Stimulated activated CD4-positive, alpha-beta T cell treated with anti-CD3 and anti-CD28 coated beads, Interleukin-12 subunit alpha, Interleukin-12 subunit beta, amount 100 ng/mL, for 24 hours (primary cell): ENCODE measurements at regions not wholly inside any gene's neighbourhood (a gene's known extent, or its start where the extent isn't known, plus 50 kb on each side); places are given as distances from the start of the nearest gene placed in this dataset.
A peak's percentile ranks its signal among the peaks of the same experiment; 100 is the strongest.

Source experiments
- DNase-seq, 2 experiments: peaks; one replicate each; pipeline ENCODE4 v3.0.0-alpha.2; 2020; ENCODE audit warnings: low read depth in 2 of 2

DNA sequence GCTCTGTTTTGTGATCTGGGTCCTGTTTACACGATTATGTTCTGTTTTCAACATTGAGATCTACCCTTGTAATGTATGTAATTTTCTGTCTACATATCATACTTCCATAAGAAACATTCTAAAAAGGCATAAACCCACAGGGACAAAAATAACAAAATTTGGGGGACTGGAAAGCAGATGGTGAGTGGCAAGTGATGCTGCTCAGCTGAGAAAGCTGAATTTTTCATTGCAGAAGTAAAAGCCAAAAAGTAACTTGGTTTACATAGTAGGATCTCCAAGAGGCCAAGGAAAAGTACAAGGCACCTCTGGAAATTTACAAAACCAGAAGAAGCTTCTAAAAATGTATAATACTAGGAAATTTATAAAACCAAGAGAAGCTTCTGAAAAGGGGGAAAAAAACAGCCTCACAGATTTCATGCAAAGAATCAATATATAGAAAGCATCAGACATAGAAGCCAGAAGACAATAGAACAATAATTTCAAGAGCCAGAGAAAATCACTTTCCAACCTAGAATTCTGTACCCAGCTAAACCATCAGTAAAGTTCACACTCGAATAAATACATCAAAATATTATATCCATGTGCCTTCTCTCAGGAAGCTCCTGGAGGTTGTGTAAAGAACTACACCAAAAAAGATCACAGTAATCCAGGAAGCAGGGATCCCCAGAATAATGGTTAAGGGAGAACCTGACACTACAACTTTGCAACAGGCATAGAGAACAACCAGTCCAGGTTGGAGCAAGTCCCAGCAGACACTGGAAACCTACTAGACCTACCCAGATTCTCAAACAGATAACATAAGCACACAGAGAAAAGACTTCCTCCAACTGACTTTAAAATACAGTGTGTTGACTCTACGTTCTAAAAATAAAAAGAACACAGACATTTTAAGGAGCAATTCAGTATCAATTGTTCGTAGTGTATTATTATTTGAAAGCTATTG is 401.7 kb upstream of the HS6ST1 start:
- no peak for DNase-seq

DNA sequence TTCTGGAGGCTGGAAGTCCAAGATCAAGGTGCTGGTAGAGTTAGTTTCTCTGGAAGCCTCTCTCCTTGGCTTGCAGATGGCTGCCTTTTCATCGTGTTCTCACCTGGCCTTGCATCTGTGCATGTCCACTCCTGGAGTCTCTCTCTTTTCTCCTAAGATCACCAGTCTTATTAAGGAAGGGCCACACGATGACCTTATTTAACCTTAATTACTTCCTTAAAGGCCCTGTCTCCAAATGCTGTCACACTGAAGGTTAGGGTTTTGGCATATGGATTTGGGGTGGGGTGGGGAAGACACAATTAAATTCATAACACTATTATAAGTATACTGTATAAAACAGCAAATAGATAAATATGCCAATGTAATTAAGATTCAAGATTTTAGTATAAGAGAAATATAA is 402.4 kb upstream of the HS6ST1 start:
- DNase-seq, result no peak

GRCh38 chr2:128722489-128722888 is 403.8 kb upstream of the HS6ST1 start:
- DNase-seq, result no peak

GRCh38 chr2:128724547-128724946 is 405.9 kb upstream of the HS6ST1 start:
- DNase-seq, result no peak

GRCh38 chr2:128724972-128725371 is 406.3 kb upstream of the HS6ST1 start:
- DNase-seq, result no peak

DNA sequence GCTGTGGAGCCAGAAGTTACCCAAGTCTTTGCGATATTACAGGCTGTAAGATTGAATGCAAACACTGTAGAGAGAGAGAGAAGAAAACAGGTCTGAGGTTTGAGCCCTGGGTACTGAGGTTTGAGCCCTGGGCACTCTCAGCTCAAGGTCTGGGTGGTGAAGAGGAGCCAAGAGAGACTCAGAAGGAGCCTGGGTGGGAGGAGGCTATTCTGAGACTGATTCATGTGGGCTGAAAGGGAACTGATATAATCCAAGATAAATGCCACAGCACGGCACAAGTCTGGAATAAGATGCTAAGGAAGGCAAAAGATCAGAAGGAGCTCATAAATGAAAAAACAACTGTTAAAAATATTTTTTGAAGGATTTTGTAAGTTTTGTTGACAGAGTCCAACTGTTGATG is 407.6 kb upstream of the HS6ST1 start:
- DNase-seq, result no peak

DNA sequence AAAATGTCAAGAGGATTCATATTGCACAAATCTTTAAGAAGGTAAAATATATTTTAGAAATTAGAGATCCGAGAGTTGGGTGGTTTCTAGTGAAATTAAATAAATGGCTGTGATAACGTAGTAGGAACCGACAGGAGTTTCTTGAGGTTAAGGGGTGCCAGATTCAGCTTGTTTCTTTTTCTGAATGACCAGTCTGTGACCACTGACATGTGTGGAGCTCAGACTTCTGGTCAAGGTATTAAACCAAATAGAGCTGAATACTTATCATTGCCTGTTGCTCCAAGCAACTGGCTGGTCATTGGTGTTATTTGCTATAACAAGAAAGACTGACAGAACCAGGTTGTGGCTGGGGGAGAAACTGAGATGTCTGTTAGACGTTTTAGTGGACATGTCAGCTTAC is 408.2 kb upstream of the HS6ST1 start:
- no peak for DNase-seq

- DNase-seq, result no peak
Measured at GRCh38 chr2:128727404-128727803, 408.7 kb upstream of the HS6ST1 start.

- no peak for DNase-seq
Measured at GRCh38 chr2:128727914-128728313, 409.2 kb upstream of the HS6ST1 start.

DNA sequence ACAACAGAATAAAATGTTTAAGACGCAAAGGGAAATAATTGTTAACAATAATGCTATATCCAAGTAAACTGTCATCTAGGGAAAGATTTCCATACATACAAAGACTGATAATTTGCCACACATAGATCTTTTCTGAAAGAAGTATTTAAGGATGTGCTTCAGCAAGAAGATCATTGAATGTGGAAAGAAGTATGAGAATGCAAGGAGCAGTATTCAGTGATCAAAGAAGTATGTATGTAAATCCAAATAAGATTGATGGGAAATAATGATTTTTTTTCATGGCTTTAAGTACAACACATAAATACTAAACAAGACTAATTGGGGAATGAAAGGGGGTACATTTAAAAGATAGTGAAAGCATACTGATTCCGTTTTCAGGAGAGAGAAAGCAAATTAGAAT is 410.4 kb upstream of the HS6ST1 start:
- DNase-seq, result no peak

DNA sequence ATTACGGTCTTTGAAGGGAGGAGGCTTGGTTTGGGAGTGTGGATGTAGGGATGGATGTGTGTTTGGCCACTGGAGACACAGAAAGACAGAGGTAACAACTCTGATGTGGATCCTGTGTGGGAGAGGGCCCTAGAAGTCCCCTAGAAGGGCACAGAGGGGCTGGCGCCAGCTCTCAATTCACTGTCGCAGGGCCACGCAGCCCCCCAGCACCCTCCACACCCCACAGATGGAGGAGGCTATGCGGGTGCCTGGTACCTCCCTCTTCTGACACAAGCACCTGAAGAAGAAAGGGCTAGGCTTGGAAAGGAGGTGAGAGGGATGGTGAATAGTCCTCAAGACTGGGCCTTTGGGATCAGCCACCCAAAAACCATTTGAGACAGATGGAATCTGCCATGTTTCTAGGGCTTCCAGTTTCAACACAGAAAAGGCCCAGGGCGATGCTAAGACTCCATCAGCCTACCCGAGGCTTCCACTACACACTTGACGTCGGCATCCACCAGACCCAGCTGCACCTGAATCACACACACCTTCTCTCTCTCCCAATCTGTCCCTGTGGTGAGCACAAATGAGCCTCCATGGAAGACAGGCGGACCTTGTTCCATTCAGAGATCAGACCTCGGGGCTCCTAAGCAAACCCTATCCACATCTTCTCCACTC is 413.5 kb upstream of the HS6ST1 start:
- no peak for DNase-seq

- DNase-seq, result no peak
Measured at GRCh38 chr2:128732976-128733431, 414.3 kb upstream of the HS6ST1 start.

- no peak for DNase-seq
Measured at GRCh38 chr2:128733450-128733849, 414.8 kb upstream of the HS6ST1 start.

DNA sequence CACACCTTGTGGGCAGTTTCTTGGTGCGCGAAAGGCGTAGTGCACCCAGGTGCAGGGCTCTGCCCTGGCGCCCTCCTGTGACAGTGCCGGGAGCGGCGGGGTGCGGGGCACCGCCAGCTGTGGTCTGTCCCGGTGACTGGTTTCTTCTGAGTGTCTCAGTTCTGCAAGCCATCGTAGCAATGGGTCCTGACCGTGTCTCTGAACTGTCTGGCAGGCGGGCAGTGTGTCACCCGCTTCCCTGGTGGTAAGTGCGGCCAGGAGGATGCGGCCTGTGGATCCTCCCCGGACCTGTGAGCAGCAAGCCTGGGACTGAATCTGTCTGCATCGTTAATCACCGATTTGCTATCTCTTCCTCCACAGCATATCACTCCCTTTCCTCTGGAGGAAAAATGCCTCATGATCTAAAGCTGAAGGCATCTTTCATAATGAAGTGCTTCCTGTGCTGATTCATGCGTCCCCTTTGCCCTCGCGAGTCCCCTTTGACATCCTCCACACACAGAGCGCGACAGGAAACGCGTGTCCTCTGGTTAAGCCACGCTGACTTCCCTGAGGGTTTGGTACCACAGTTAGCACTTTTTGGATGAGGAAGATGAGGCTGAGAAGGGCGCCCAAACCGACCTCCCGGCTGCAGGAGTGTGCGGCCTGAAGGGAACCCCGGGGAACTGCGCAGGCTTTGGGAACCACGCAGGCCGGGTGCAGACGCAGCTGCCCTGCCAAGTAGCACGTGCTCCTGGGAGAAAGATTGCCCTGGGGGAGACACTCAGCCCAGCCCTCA is 416.0 kb upstream of the HS6ST1 start:
- no peak for DNase-seq

DNA sequence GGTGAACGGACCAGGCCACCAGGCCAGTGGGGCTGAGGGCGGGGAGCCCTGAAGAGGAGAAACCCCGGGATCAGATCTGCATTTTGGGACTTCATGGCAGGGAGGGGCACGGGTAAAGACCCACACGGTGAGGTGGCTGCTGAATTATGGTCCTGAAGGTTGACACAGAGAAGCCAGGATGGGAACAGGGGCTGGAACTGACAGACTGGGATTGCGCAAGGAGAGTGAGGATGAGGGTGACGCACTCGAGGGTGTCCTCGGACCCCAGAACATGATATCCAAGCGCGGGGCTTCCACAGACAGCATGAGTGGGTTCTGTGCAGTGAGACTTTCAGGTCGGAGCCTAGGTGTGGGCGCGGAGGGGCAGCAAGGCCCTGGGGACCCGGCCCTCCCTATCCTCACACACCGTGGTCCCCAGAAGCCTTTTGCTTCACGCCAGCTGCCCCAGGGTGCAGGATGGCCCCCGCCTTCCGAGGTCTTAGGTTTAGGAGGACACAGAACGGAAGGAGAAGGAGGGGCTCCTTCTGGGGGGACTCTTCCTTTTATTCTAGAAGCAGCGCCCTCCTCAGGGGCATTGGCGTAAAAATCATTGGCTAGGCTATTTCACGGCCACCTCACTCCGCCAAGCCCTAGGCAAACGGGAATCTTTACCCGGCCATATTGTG is 416.8 kb upstream of the HS6ST1 start:
- DNase-seq, result no peak

DNA sequence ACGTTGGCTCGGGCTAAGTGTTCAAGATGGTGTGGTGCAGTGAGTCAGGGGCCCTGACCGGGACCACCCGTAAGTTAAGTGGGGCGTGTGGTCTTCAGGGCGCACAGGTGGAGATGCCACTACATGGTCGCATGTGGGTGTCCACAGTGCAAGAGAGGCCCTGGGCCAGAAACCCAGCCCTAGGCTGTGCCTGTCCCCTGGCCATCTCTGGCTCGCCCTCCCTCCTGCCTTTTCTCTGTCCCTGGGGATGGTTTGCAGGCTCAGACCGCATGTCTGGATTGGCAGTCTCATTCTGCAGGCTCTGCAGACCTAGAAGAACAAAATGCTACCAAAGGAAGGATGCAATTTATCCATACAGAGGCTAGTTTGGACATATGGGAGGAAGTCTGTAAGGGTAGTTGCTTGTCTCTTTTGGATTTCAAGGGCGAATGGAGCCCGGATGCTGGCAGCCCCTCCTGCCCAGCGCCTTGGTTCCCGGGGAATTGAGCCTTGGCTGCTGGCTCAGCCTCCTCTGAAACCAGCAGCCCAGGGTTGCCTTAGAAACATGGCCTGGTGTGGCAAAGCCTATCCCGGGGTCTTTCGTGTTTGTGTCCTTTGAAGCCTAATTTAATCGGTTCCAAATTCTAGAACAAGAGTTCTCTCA is 417.5 kb upstream of the HS6ST1 start:
- no peak for DNase-seq

GRCh38 chr2:128736689-128737545 is 418.2 kb upstream of the HS6ST1 start:
- peak; percentile 31 to 57 for DNase-seq

- DNase-seq, result no peak
Measured at GRCh38 chr2:128737546-128737826, 418.8 kb upstream of the HS6ST1 start.

DNA sequence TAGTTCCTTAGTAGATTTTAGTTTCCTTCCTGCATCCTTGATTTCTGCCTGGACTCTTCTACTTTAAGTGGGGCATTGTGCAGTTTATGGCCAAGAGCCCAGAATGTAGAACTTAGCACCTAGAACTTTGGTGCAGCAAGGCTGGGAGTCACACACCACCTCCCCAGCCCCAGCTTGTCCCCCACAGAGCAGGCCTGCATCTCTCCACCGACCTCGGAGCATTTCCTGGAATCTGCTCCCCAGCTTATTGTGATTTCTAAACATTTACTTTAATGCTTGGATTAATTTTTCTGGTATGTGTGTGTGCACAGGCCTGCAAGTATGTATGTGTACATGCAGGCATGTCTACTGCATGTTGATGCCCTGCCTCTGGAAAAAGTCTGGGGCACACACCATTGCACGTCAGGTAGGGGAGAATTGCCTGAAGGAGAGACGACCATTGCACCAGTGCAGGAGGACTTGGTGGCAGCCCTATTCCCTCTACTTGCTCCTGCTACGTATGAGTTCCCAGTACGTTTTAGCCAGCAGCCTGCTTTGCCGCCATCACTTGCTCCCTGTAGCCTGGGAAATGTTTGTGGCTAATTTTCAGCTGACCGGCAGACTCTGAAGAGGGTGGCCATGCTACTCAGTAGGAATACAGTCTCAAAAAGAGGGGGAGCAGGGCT is 419.9 kb upstream of the HS6ST1 start:
- no peak for DNase-seq

- no peak for DNase-seq
Measured at GRCh38 chr2:128742467-128742866, 423.8 kb upstream of the HS6ST1 start.
